Motor neuron (in vitro differentiated cells): ENCODE measurements at regions not wholly inside any gene's neighbourhood (a gene's known extent, or its start where the extent isn't known, plus 50 kb on each side); places are given as distances from the start of the nearest gene placed in this dataset.
A peak's percentile ranks its signal among the peaks of the same experiment; 100 is the strongest.

Experiments
- ATAC-seq, 8 experiments: fragments of 200-7000 bp; cut with Tn5 transposase; replicated peaks in 6 of 8; 2 replicates each; pipeline ENCODE4 v1.8.0; 2021; ENCODE audit warnings: mild to moderate bottlenecking in 8 of 8, moderate library complexity in 8 of 8
- H3K27ac ChIP-seq, 2 donors: fragments of 250-450 bp; sonication (Bioruptor Pico); 2 replicates each; pipeline ENCODE4 v1.9.0; 2021; ENCODE audit warnings: antibody characterized with exemption in 2 of 2, mild to moderate bottlenecking in 2 of 2, moderate library complexity in 1 of 2
- H3K4me1 ChIP-seq, 2 donors: fragments of 250-450 bp; sonication (Bioruptor Pico); replicated peaks in 1 of 2; 2 replicates each; pipeline ENCODE4 v1.6.1; 2021; ENCODE audit warnings: antibody characterized with exemption in 2 of 2, mild to moderate bottlenecking in 2 of 2, moderate library complexity in 1 of 2
- H3K4me3 ChIP-seq, 5 donors: fragments of 250-450 bp; sonication (Bioruptor Pico); 2 replicates each; pipeline ENCODE4 v1.9.0; 2021; ENCODE audit warnings: antibody characterized with exemption in 5 of 5, mild to moderate bottlenecking in 5 of 5, moderate library complexity in 4 of 5
- WGBS, 10 experiments: fragments of 450-650 bp; shearing (Covaris generic); methylation state at CpG; one replicate each; pipeline ENCODE4 v1.0.0; 2022; 5-methylcytosine and 5-hydroxymethylcytosine counted together
- in situ Hi-C, 9 experiments: fragments of 400-800 bp; cut with MboI; loops; one replicate each; pipeline ENCODE4 v1.15.0; 2021; ENCODE audit warnings: low sequenced_read_pairs in 9 of 9, low pct_unique_long_range_greater_than_20kb in 2 of 9; ENCODE audit not compliant: unreplicated experiment in 9 of 9

DNA sequence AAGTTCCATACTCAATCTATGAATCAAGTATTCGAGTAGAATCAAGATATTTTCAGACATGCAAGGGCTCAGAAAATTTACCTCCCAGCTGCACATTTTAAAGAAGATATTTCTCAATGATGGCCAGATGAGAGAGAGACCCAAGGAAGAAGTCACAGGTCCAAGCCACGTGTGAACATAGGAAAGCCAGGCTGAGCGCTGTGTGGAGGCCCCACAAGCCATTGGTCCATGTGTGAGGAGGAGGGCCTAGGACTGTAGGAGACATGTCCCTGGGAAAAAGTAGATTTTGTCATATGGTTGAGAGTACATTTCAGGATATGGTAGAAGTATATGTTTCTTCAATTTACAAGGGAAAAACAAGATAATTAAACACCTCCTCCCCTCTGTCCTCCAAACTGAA lies 115.8 kb upstream of the RPS23 start:
- H3K4me1 ChIP-seq = peaks cover 0 to 10% of the 10 kb centered on the region in 2 donors
- no peak overlapping the region for H3K27ac ChIP-seq
- WGBS, 10 experiments = 58 to 100% (median 83%) methylated on average over 1 to 3 of the region's 3 CpGs; no CpG with 5 or more reads in 1 of the 10 experiments
- in situ Hi-C loops = no loop called here
- ATAC-seq = no peak
- H3K4me3 ChIP-seq = no peak overlapping the region

- Histone ChIP-seq H3K27ac (no peak overlapping the region), H3K4me1 (no peaks in the 10 kb centered on the region), H3K4me3 (no peak overlapping the region)
- ATAC-seq = no peak
- 83 to 100% (median 96%) methylated on average over 2 to 3 of the region's 3 CpGs for WGBS, 10 experiments
- in situ Hi-C loops = no loop called here
Observed at GRCh38 chr5:82390088-82390487, 111.9 kb upstream of the RPS23 start.

GRCh38 chr5:82389347-82389746 lies 111.2 kb upstream of the RPS23 start:
- no peak overlapping the region for H3K27ac ChIP-seq
- WGBS, 10 experiments = 50 to 100% (median 97%) methylated on average over 1 to 2 of the region's 2 CpGs; no CpG with 5 or more reads in 4 of the 10 experiments
- no peak overlapping the region for H3K4me3 ChIP-seq
- in situ Hi-C loops = no loop called here
- peaks cover 0 to under 1% of the 10 kb centered on the region in 2 donors for H3K4me1 ChIP-seq
- ATAC-seq = no peak

DNA sequence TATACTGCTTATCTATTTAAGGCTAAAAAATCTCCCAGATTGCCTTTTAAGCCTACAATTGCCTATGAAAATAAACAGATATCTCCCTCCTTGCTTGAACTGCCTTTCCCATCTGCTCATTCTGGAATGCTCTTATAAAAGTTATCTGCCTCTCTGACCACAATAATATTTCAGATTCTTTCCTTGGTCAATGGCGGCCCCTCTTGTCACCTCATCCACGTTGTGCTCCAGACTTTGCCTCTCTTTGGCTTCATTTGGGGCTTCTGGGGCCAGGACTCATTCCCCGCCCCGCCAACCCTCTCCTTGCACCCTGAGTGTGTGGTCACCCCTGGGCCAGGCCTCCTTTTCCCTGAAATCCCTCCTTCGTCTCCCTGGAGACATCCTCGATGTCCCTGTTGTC lies 110.0 kb upstream of the RPS23 start:
- no peak overlapping the region for H3K4me3 ChIP-seq
- in situ Hi-C loops = no loop called here
- H3K4me1 ChIP-seq = peaks cover 0 to 6% of the 10 kb centered on the region in 2 donors
- WGBS, 10 experiments = 80 to 100% (median 94%) methylated on average over 1 to 5 of the region's 6 CpGs; no CpG with 5 or more reads in 3 of the 10 experiments
- H3K27ac ChIP-seq = no peak overlapping the region
- ATAC-seq = no peak

GRCh38 chr5:82387819-82388166 lies 109.6 kb upstream of the RPS23 start:
- no peak for ATAC-seq
- 49 to 100% (median 86%) methylated on average over 1 to 4 of the region's 5 CpGs; no CpG with 5 or more reads in 3 of the 10 experiments for WGBS, 10 experiments
- no peak overlapping the region for H3K27ac ChIP-seq

GRCh38 chr5:82387001-82387818 lies 109.1 kb upstream of the RPS23 start:
- ATAC-seq = peak in 1 of 8 experiments; percentile 73
- Histone ChIP-seq H3K27ac (no peak overlapping the region), H3K4me1 (peaks cover 0 to 6% of the 10 kb centered on the region in 2 donors), H3K4me3 (no peak overlapping the region)
- in situ Hi-C loops = no loop called here
- 67 to 98% (median 84%) methylated on average over 1 to 8 of the region's 8 CpGs for WGBS, 10 experiments

More at GRCh38 chr5:82387819-82388166, 109.6 kb upstream of the RPS23 start:
- in situ Hi-C loops = no loop called here
- Histone ChIP-seq H3K4me1 (peaks cover 0 to 6% of the 10 kb centered on the region in 2 donors), H3K4me3 (no peak overlapping the region)

DNA sequence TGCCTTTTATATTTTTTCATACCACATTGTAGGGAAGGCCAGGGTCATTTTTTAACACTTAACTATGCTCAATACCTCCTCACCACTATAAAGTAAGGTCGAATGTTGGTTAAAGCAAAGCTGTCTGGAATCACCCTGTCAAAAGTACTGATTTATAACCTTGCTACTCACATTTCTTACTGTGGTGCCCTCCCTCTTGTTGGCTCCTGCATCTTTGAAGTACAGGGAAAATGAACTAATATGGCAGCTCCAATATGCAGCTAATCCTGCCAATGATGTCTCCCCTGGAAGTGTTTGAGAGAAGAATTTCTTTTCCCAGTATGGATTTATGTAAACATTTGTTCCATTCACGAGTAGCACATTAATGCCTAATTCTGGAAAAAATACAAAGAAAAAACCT lies 108.4 kb upstream of the RPS23 start:
- H3K4me3 ChIP-seq = no peak overlapping the region
- peak in 1 of 8 experiments; percentile 45 for ATAC-seq
- no peak overlapping the region for H3K27ac ChIP-seq
- WGBS, 10 experiments = 38 to 100% (median 75%) methylated on average over 1 to 2 of the region's 2 CpGs
- peaks cover 0 to 6% of the 10 kb centered on the region in 2 donors for H3K4me1 ChIP-seq
- in situ Hi-C loops = no loop called here

- 6 to 100% (median 58%) methylated on average over 3 to 6 of the region's 6 CpGs for WGBS, 10 experiments
- in situ Hi-C loops = no loop called here
- ATAC-seq = peak in 2 of 8 experiments; percentile 60 to 67
- Histone ChIP-seq H3K27ac (no peak overlapping the region), H3K4me3 (no peak overlapping the region), H3K4me1 (peaks cover 0 to 6% of the 10 kb centered on the region in 2 donors)
Observed at GRCh38 chr5:82384034-82384750, 106.0 kb upstream of the RPS23 start.

- no peak overlapping the region for H3K27ac ChIP-seq
- in situ Hi-C loops = no loop called here
Observed at GRCh38 chr5:82381591-82381990, 103.4 kb upstream of the RPS23 start.

GRCh38 chr5:82376307-82376706 lies 98.2 kb upstream of the RPS23 start:
- WGBS, 10 experiments = 66 to 100% (median 94%) methylated on average over 1 to 2 of the region's 2 CpGs
- in situ Hi-C loops = no loop called here
- Histone ChIP-seq H3K27ac (no peak overlapping the region), H3K4me1 (no peaks in the 10 kb centered on the region), H3K4me3 (no peak overlapping the region)
- ATAC-seq = no peak

More at GRCh38 chr5:82381591-82381990, 103.4 kb upstream of the RPS23 start:
- H3K4me1 ChIP-seq = peaks cover 0 to 6% of the 10 kb centered on the region in 2 donors
- 60 to 100% (median 92%) methylated on average over 1 of the region's 1 CpG; no CpG with 5 or more reads in 1 of the 10 experiments for WGBS, 10 experiments
- no peak overlapping the region for H3K4me3 ChIP-seq
- no peak for ATAC-seq

GRCh38 chr5:82375488-82376244 lies 97.5 kb upstream of the RPS23 start:
- Histone ChIP-seq H3K4me1 (no peaks in the 10 kb centered on the region), H3K4me3 (no peak overlapping the region), H3K27ac (no peak overlapping the region)
- ATAC-seq = peak in 1 of 8 experiments; percentile 22
- in situ Hi-C loops = no loop called here
- 40 to 100% (median 82%) methylated on average over 1 to 5 of the region's 5 CpGs for WGBS, 10 experiments

DNA sequence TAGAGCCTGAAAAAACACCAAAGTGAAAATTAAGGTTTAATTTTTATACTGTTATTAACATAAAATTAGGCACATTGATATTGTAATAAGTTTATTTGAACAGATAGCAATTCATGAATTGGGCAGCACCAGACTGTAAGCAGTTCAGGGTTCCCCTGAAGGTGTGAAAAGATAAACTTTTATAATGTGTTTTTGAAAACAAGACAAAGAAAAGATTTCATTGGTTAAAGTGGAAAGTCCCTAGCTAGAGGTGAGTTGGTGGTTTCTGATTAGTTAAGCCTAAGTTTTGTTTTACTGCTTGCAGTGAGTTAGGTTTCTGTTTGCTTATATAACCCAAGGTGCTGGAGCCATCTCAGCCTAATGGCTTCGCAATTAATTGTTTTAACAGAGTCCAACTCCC lies 96.5 kb upstream of the RPS23 start:
- Histone ChIP-seq H3K4me1 (no peaks in the 10 kb centered on the region), H3K4me3 (no peak overlapping the region), H3K27ac (no peak overlapping the region)
- in situ Hi-C loops = loop anchor here in 6 of 9 experiments (25.0 kb wide), 4 partner anchors 88 to 1188 kb away; partner anchors contain the start of gene VCAN (in 1 of the 6)
- 88 to 100% (median 100%) methylated on average over 1 of the region's 1 CpG; no CpG with 5 or more reads in 5 of the 10 experiments for WGBS, 10 experiments
- no peak for ATAC-seq

DNA sequence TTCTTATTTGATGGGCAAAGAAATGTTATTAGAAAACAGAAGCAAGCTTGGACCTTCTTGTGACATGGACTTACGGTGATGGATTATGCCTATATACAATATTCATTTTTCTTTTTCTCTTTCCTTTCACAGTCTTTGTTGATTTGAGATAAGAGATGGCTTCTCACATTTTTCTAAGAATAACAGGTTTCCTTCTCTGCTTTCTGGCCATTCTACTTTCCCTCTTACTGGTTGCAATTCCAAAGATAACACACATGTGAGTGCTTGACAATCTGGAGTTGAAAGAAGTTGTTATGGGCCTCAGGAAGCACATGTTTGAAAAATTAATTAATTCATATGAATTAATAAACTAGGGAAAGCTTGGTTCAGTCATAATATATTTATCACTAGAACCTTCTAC lies 89.8 kb upstream of the RPS23 start:
- Histone ChIP-seq H3K4me1 (no peaks in the 10 kb centered on the region), H3K27ac (no peak overlapping the region), H3K4me3 (no peak overlapping the region)
- 90 to 100% (median 100%) methylated on average over 1 of the region's 1 CpG; no CpG with 5 or more reads in 2 of the 10 experiments for WGBS, 10 experiments
- no peak for ATAC-seq
- in situ Hi-C loops = loop anchor here in 6 of 9 experiments (25.0 kb wide), 4 partner anchors 94 to 1194 kb away; partner anchors contain the start of gene VCAN (in 1 of the 6)
